GM18499 (cell line): ENCODE measurements at regions not wholly inside any gene's neighbourhood (a gene's known extent, or its start where the extent isn't known, plus 50 kb on each side); places are given as distances from the start of the nearest gene placed in this dataset.
"Not testable (repeated sequence)": the region's sequence is repeated elsewhere in the genome, so short reads cannot be mapped to it uniquely, and the experiment has no call there.

ENCODE experiments used
- ATAC-seq: cut with Tn5 transposase; IDR thresholded peaks from one replicate; pipeline ENCODE4 v1.9.1; 2021; ENCODE audit warnings: moderate number of reproducible peaks; ENCODE audit not compliant: insufficient read depth, unreplicated experiment

DNA sequence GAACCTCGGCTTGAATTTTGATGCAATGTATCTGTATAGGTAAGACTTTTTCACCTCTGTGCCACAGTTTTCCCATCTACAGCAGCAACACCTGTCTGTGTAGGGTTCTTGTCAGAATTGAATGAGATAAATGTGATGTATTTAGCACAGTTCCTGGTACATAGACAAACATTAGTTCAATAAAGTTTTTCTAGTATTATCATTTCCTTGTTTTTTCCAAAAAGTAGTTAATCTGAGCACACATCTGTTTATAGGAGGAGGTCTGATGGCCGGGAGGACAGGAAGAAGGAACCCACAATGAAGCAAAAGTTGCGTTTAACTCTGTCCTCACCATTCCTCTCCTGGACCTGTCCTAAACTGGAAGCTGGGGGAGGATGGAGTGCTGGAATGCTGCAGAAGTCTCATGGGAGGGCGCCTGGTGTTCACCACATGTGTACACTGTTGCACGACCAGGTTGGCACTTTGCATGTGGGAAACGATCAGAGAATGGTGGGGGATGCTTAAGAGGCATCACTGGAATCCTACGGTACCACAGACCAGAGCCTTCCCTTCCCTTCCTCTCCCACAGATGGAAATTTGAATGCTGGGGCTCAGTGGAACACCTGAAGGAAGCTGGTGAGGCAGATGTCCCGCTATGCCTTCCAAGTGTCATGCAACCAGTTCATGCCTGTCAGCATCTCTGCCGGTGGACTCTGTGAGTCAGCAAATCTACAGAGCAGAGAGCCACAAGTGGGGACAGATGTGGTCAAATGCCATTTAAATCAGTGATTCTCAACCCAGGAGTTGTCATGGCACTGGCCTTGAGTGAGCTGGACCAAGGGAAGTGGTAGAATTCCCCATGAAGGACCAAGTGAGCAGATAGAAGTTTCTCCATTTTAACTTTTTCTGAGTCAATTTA, 315.6 kb downstream of the DLEU7 start:
- no peak for ATAC-seq

DNA sequence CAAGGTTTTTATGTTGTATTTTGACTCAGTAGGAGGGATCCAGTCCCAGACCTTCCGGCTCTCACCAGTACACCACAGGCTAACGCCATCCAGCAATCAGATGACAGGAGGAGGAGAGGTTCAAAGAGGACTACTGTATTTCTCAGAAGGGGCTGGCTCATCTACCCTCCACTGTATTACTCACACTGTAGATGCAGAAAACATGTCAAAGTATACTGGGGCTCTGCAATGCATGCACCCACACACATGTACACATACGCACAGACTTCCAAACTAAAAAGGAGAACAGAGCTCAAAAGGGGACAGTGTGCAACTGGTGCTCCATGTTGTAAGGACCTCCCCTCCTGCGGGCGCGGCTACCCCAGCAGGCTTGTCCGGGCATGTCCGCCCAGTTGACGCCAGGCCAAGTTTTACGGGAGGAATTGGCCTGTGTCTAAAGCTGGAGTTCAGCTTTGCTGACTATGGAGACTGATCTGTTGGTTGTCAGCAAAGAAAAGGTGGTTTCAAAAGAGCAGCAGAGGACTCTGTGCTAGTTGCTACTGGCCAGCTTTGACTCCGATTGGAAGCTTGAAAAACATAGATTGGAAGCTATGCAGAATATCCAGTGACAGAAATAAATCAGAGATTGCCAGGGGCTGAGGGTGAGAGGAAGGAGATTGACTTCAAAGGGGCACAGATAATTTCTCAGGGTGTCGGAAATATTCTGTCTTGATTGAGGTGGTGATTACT, 314.2 kb downstream of the DLEU7 start:
- no peak for ATAC-seq

DNA sequence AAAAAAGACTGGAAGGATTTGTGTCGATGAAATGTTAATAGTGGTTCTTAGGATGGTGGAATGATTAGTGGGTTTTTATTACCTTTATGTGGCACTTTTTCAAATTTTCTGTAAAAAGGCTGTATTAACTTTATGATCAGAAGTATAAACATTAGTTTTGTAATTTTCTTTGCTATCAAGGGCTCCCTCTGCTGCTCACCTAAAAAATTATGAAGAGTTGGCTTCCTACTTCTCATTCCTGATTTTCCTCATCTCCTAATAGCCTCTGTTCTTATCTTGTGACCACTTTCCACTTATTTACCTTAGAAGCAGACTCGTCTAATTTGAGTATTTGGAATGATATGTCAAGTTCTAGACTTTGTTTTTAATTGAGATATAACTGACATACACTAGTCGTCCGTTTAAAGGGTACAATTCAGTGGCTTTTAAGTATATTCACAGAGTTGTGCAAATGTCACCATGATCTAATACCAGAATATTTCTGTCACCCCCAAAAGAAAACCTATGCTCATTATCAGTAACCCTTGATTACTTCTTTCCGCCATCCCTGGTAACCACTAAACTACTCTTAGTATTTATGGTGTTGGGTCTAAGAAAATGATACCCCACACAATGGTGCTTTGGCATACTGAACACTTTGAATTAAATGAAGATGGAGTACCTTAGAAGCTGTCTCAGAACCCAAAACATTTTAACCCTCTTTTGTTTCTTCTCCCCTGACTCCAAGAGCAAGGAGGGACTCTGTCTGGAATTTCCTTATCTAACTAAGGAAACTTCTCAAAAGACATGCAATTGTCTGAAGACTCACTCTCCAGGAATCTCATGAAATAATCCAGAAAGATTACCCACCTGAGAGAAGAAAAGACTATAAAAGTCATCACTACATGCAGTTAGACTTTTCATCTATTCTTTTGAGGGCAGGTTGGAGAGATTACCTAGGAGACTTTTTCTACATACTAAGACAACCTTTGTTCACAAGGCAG, 311.3 kb downstream of the DLEU7 start:
- ATAC-seq, result no peak

DNA sequence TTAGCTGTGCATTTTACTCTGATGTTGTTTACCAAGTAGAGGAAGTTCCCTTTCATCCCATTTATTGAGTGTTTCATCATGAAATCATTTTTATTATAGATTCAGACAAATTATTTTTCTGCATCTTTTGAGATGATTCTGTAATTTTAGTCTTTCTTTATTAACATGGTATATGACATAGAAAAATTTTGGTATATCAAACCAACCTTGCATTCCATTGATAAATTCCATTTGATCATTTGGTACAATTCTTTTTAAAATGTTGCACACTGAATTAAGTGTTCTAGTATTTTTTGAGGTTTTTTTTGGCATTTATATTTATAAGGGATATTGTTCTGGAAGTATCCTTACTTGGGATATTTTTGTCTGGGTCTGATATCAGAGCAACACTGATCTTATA, 308.4 kb downstream of the DLEU7 start:
- ATAC-seq, result no peak

DNA sequence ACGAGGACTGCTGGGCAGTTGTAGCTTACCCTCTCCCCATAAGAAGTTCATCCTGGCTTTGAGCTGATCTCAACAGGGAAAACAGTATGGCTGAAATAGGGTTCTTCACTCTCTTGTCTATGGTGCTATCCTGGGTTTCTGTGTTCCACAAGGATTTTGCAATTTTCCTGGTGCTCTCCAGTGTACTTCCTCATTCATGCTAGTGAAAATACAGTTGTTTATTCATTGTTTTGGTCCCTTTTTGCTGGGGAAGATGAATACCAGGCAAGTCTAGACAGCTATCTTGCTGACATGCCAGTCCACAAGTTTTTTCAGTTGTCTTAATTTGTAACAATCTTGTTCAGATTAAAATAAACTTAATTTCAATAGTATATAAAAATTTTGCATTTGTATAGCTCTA, 306.5 kb downstream of the DLEU7 start:
- no peak for ATAC-seq

DNA sequence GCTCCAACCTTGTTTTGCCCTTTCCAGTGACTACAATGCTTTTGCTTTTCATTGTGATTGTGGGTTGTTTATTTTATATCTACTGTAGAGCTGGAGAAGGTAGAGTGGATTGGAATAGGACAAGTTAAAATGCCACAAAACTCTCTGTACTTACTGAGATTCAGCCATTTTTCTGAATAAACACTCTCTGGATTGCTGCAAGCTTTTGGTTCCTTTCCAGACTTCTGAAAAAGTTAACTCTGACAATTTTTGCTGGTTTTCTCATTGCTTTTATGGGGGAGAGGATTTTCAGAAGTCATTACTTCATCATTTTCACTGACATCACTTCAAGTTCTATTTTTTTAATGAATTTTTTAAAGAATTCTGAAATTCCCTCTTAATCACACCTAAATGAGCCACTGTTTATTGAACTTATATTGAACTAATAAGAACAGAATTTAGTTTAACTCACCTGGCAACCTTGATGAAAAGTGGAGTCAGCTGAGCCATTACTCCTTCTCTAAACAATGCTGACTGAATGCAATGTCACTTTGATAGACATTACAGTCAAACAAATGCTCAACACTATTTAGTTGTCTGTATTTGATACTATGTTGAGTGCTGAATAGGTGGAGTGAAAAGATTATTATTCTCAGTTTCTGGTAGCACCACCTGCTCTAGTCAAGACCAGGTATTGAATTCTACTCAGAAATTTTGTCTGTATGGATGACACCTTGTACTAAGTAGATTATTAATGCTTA, 303.5 kb downstream of the DLEU7 start:
- no peak for ATAC-seq

DNA sequence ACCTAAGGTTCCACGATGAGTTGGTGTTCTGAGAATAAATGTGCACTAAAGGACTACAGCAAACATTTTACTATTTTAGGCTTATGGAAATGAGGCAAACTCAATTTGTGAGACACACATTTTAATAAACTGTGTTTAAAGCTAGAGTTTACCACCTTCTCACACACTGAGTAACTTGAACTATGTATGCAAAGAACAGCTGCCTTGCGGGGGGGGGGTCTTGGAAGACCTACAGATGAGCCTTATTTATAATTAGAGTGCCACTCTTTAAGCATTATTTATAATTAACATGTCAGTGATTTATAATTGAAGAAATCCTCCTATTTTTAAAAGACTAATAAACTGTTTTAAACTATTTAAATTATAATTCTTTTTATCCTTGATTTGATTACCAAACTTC, 300.4 kb downstream of the DLEU7 start:
- ATAC-seq, result no peak

DNA sequence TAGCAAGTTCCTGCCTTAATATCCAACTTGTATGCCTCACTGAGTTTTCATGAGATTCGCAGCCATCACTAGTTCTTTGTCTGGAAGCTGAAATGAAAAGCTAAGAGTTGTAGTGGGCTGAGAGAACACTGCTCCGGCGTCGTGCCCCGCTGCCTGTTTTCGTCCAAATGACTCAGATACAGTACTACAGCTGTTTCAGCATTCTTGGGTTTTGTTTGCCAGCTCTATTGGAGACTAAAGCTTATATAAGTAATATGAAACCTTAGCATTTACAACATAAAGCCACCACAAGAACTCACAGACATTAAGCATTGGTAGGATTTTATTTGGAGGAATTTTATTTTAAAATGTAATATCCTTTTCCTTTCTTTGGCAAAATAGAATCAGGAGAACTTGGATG, 299.7 kb downstream of the DLEU7 start:
- ATAC-seq, result no peak

DNA sequence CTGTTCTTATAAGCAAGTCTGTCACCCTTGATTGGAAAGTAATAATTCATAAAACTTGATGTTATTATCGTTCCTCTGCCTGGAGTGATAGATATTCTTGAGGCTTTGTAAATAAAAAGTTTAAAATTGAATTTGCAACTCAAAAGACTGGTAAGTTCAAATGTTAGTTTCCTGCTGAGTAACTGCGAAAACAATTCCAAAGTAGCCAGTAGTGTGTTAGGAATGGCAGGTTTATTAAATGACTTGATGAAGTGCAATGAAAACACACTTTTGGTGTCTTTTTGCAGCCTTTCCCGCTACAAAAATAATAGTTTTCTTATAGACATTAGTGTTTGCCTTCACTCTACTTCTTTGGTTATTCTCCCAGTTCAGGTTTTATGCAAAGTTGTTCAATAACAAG, 299.3 kb downstream of the DLEU7 start:
- no peak for ATAC-seq

DNA sequence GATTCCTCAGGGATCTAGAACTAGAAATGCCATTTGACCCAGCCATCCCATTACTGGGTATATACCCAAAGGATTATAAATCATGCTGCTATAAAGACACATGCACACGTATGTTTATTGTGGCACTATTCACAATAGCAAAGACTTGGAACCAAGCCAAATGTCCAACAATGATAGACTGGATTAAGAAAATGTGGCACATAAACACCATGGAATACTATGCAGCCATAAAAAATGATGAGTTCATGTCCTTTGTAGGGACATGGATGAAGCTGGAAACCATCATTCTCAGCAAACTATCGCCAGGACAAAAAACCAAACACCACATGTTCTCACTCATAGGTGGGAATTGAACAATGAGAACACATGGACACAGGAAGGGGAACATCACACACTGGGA, 296.3 kb downstream of the DLEU7 start:
- not testable (repeated sequence) for ATAC-seq

DNA sequence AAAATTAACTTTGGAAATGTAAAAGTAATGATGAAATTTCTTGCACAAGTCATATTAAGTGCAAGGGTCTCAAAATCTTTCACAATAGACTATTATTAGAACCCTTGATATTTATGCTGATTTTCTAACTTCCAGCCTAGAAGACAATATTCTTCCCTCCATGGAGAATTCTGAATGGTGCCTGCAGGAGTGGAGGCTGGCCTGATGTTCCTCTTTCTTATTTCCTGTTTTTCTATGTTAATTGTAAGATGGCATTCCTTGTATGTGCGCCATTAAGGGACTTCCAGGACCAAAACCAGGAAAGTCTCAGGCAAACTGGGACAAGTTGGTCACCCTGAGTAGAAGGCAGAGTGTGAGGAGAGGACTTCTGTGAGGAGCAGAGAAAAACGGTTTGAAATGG, 294.9 kb downstream of the DLEU7 start:
- ATAC-seq, result no peak

DNA sequence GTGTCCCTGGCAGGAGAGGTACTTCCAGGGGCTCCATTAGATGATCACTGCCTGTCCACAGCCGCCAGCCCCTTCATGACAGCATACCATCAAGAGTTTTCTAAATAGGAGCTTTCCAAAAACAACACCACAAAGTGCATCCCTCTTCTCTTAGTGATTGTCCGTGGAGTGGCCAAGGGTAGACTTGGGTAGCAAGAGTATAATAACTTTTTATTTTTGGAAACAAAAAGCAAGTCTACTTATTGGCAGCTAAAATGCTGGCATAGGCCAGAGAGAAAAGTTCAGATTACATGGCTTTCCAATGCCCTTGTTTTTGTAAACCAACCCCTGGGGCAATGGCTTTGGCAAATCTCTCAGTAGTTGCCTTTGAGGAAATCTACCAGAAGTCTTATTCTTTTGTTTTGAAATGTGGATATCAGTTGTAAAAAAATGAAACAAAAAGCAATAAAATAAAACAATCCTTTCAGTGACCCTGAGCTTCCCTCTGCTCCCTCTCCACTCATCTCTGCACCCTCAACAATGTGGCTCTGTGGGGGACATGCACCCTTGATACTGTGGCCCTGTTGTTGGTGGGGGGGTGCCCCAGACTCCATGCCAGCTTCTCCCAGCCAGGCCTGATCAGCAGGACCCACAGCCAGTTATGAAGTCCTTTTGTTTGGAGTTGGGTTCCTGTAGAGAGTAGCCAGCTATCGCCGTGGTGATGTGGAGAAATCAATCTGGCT, 294.1 kb downstream of the DLEU7 start:
- no peak for ATAC-seq

DNA sequence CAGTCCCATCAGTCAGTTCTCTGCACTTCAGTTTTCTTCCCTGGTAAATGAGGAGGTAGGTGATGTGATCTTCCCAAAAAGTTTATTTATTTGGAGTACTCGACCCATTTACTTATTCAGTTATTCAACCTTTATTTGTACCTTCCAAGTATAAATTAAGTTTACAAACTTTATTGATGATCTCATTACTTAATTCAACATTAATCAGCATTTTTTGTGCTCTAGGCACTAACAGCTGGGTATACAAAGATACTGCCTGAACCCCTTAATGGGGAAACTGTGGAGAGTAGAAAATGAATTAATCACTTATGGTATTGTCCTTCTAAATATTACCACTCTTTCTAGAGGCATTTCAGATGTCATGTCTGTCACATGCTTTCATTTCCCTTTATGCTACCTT, 293.3 kb downstream of the DLEU7 start:
- no peak for ATAC-seq

DNA sequence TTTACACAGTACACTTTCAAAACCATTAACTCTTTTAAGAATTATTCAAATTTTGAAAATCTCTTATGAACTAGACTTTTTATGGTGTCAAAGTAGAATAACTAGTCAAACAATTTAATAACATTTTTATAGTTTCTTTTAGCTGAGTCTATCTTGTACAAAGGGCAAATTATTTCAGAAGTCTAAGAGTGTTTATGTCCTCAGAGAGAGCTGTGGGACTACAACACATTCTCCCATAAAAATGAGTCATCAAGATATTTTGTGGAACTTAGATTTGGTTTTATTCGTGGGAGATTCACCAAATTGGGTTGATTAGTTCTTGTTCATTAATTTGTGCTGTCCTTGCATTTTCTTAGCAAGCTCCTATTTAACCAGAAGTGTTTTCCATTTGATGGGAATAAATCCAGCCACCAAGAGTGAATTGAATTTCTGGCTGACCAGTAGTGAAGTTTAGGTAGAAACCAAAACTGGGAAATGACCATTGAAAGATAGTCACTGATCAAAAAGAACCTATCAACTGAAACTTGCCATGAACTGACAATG, 291.0 kb downstream of the DLEU7 start:
- ATAC-seq, result no peak

DNA sequence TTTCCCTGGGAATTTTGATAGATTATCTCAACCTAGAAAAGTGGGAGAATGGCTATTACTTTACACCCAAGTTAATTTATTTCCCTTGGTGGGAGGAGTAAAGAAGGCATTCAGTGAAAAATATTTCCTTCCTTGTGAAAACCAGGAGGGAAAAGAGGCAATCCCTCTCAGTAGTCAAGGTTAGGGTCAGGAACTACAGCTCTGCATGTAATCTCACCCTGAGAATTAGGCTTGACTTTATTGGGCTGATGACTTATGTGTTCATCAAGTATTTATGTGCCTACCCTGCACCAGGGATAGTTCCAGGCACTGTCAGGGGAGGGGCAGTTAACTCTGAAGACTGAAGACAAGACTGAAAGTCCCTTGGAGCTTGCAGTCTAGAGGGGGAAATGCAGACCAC, 281.8 kb downstream of the DLEU7 start:
- no peak for ATAC-seq

DNA sequence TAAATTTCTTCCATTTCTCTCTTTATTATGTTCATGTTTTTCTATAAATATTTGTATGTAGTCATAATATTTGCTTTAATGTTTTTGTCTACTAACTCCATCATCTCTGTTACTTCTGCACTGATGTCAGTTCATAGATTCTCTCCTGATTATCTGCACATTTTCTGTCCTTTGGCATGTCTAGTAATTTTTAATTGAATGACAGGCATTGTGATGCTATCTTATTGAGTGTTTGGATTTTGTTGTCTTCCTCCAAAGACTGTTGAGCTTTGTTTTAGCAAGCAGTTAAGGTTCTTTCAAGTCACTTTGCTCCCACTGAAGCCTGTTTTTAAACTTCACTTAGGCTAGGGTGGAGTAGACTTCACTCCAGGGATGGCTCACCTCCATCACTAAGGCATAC, 276.8 kb downstream of the DLEU7 start:
- no peak for ATAC-seq

DNA sequence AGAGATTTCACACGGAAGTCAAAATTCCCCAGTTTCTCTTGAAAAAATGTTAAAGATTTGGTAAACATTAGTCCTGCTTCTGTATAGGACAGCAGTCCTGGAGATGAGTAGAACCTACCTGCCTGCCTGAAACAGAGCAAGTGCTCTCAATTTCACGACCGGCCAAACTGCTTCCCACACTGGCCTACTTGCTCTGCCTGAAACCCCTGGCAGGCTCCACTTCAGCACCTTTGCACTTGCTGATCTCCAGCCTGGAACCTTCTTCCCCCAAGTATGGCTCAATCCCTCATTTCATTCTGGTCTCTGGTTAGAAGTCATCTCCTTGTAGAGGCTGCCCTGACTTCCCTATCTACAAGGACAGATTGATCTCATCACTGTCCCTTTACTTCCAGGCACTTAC, 271.4 kb downstream of the DLEU7 start:
- no peak for ATAC-seq

DNA sequence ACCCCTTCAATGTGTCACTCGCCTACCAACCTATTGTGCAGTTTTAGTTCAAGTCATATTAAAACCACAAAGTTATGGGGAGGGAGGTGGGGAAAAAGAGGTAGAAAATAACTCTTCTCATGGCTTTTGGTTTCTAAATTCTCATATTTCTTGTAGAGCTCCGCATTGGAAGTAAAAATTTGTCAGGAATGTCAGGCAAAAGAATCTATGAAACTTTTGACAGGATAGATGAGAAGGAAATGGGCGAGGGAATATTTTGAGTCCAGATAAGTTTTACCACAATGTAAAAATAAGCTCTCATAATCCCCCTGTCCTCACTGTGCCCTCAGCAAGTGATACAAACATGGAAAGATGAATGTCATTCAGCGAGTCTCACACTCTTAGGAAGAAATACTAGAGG, 270.4 kb downstream of the DLEU7 start:
- ATAC-seq, result no peak

DNA sequence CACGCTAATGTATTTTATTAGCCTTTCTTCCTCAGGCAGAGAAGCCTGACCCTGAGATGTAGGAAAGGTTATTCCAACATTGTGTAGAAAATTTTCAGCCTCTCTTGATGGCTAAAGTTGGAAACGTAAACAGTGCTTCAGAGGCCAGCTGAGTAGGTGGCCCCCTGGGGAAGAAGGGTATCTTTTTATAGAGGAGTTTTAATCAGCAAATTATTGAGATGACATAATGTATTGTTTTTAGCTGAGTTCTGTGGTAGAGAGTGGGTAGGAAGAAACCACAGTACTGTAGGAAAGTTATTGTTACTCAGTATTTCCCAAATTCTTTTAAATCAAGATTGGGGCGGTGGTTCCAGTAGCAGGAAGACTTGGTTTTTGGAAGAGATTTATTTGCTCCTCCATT, 268.8 kb downstream of the DLEU7 start:
- no peak for ATAC-seq
